GM12878 (cell line): ENCODE measurements at regions not wholly inside any gene's neighbourhood (a gene's known extent, or its start where the extent isn't known, plus 50 kb on each side); places are given as distances from the start of the nearest gene placed in this dataset.

ENCODE experiments used
- CBX3 ChIP-seq: fragments of 200-600 bp; sonication (generic); IDR thresholded peaks from 2 replicates; pipeline ENCODE4 v1.6.1; 2016; ENCODE audit warnings: low read depth, borderline replicate concordance
- HDAC6 ChIP-seq: fragments of 200-600 bp; sonication (generic); IDR thresholded peaks from one replicate; pipeline ENCODE4 v1.8.0; 2017; ENCODE audit warnings: antibody characterized with exemption; ENCODE audit not compliant: unreplicated experiment
- KLF5 ChIP-seq: fragments of 450-650 bp; IDR thresholded peaks from 2 replicates; pipeline ENCODE4 v1.6.1; 2014; ENCODE audit warnings: mild to moderate bottlenecking; ENCODE audit not compliant: partially characterized antibody
- NFYB ChIP-seq: IDR thresholded peaks from 2 replicates; pipeline ENCODE4 v1.6.1; 2011; ENCODE audit warnings: low read depth, mild to moderate bottlenecking, low read length, improper control_type of control experiment, moderate library complexity; ENCODE audit not compliant: insufficient read depth
- SMC3 ChIP-seq: IDR thresholded peaks from 2 replicates; pipeline ENCODE4 v1.6.1; 2011; ENCODE audit warnings: low read length, improper control_type of control experiment, borderline replicate concordance
- ZNF207 ChIP-seq: fragments of 450-650 bp; IDR thresholded peaks from 2 replicates; pipeline ENCODE4 v1.6.1; 2014; ENCODE audit warnings: antibody characterized with exemption, mild to moderate bottlenecking, borderline replicate concordance
- TF ChIP-seq, protein P1 (sequence below): fragments of 450-650 bp; IDR thresholded peaks from 2 replicates; pipeline ENCODE4 v1.6.1; 2016; ENCODE audit warnings: mild to moderate bottlenecking
- TF ChIP-seq, protein P2 (sequence below): fragments of 450-650 bp; IDR thresholded peaks from 2 replicates; pipeline ENCODE4 v1.6.1; 2016; ENCODE audit warnings: mild to moderate bottlenecking, moderate library complexity, borderline replicate concordance

GRCh38 chr12:46124132-46124847 lies 133.9 kb upstream of the SCAF11 start (continued):
- TF ChIP-seq, protein P1, sequence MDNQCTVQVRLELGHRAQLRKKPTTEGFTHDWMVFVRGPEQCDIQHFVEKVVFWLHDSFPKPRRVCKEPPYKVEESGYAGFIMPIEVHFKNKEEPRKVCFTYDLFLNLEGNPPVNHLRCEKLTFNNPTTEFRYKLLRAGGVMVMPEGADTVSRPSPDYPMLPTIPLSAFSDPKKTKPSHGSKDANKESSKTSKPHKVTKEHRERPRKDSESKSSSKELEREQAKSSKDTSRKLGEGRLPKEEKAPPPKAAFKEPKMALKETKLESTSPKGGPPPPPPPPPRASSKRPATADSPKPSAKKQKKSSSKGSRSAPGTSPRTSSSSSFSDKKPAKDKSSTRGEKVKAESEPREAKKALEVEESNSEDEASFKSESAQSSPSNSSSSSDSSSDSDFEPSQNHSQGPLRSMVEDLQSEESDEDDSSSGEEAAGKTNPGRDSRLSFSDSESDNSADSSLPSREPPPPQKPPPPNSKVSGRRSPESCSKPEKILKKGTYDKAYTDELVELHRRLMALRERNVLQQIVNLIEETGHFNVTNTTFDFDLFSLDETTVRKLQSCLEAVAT: no peak
- TF ChIP-seq CBX3: no peak
- TF ChIP-seq NFYB: no peak
- TF ChIP-seq KLF5: no peak
- TF ChIP-seq ZNF207: no peak
- TF ChIP-seq SMC3: no peak
- TF ChIP-seq, protein P2, sequence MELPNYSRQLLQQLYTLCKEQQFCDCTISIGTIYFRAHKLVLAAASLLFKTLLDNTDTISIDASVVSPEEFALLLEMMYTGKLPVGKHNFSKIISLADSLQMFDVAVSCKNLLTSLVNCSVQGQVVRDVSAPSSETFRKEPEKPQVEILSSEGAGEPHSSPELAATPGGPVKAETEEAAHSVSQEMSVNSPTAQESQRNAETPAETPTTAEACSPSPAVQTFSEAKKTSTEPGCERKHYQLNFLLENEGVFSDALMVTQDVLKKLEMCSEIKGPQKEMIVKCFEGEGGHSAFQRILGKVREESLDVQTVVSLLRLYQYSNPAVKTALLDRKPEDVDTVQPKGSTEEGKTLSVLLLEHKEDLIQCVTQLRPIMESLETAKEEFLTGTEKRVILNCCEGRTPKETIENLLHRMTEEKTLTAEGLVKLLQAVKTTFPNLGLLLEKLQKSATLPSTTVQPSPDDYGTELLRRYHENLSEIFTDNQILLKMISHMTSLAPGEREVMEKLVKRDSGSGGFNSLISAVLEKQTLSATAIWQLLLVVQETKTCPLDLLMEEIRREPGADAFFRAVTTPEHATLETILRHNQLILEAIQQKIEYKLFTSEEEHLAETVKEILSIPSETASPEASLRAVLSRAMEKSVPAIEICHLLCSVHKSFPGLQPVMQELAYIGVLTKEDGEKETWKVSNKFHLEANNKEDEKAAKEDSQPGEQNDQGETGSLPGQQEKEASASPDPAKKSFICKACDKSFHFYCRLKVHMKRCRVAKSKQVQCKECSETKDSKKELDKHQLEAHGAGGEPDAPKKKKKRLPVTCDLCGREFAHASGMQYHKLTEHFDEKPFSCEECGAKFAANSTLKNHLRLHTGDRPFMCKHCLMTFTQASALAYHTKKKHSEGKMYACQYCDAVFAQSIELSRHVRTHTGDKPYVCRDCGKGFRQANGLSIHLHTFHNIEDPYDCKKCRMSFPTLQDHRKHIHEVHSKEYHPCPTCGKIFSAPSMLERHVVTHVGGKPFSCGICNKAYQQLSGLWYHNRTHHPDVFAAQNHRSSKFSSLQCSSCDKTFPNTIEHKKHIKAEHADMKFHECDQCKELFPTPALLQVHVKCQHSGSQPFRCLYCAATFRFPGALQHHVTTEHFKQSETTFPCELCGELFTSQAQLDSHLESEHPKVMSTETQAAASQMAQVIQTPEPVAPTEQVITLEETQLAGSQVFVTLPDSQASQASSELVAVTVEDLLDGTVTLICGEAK: no peak
- TF ChIP-seq HDAC6: no peak
- TF ChIP-seq, all 136 proteins: peak for 0
